Trophoblast cell (in vitro differentiated cells and primary cell): ENCODE measurements at regions not wholly inside any gene's neighbourhood (a gene's known extent, or its start where the extent isn't known, plus 50 kb on each side); places are given as distances from the start of the nearest gene placed in this dataset.

Experiments used
- DNase-seq, 2 donors: peaks; one replicate each; pipeline ENCODE4 v3.0.0-alpha.2; 2016
- H2AFZ ChIP-seq: 2 replicates; pipeline ENCODE4 v1.6.1; 2013; ENCODE audit warnings: low read length, moderate library complexity, mild to moderate bottlenecking; ENCODE audit not compliant: insufficient read depth, poor library complexity
- H2AK5ac ChIP-seq: 2 replicates; pipeline ENCODE4 v1.6.1; 2013; ENCODE audit warnings: mild to moderate bottlenecking, low read length
- H2BK120ac ChIP-seq: 2 replicates; pipeline ENCODE4 v1.6.1; 2013; ENCODE audit warnings: low read length, mild to moderate bottlenecking, moderate library complexity; ENCODE audit not compliant: insufficient read depth, poor library complexity
- H2BK12ac ChIP-seq: 2 replicates; pipeline ENCODE4 v1.6.1; 2013; ENCODE audit warnings: mild to moderate bottlenecking, low read length, moderate library complexity
- H2BK5ac ChIP-seq: 2 replicates; pipeline ENCODE4 v1.6.1; 2013; ENCODE audit warnings: low read length, low read depth, moderate library complexity, mild to moderate bottlenecking; ENCODE audit not compliant: poor library complexity
- H3K14ac ChIP-seq: 2 replicates; pipeline ENCODE4 v1.6.1; 2013; ENCODE audit warnings: mild to moderate bottlenecking, low read length
- H3K18ac ChIP-seq: 2 replicates; pipeline ENCODE4 v1.6.1; 2013; ENCODE audit warnings: mild to moderate bottlenecking, low read length
- H3K23ac ChIP-seq: 2 replicates; pipeline ENCODE4 v1.6.1; 2013; ENCODE audit warnings: low read length
- H3K27ac ChIP-seq: 2 replicates; pipeline ENCODE4 v1.5.1; 2013; ENCODE audit warnings: low read depth, mild to moderate bottlenecking, inconsistent platforms, low read length, moderate library complexity
- H3K27me3 ChIP-seq: 2 replicates; pipeline ENCODE4 v1.6.1; 2013; ENCODE audit warnings: inconsistent platforms, mild to moderate bottlenecking, low read length, moderate library complexity; ENCODE audit not compliant: insufficient read depth
- H3K36me3 ChIP-seq, 2 experiments: 1 replicate in 1 of 2; 2 replicates in 1 of 2; pipeline ENCODE4 v1.6.1; 2013; ENCODE audit warnings: low read length in 2 of 2, mild to moderate bottlenecking in 2 of 2, moderate library complexity in 1 of 2; ENCODE audit not compliant: insufficient read depth in 2 of 2, control insufficient read depth in 1 of 2
- H3K4ac ChIP-seq: 2 replicates; pipeline ENCODE4 v1.6.1; 2013; ENCODE audit warnings: low read depth, mild to moderate bottlenecking, low read length, moderate library complexity
- H3K4me1 ChIP-seq, 2 experiments: 1 replicate in 1 of 2; 2 replicates in 1 of 2; pipeline ENCODE4 v1.6.1; 2013; ENCODE audit warnings: low read length in 2 of 2, mild to moderate bottlenecking in 2 of 2, moderate library complexity in 1 of 2; ENCODE audit not compliant: insufficient read depth in 2 of 2, control insufficient read depth in 1 of 2
- H3K4me2 ChIP-seq: 2 replicates; pipeline ENCODE4 v1.6.1; 2013; ENCODE audit warnings: inconsistent platforms, mild to moderate bottlenecking, low read length, moderate library complexity
- H3K4me3 ChIP-seq: 2 replicates; pipeline ENCODE4 v1.5.1; 2013; ENCODE audit warnings: mild to moderate bottlenecking, low read depth, low read length, inconsistent platforms
- H3K79me1 ChIP-seq: one replicate; pipeline ENCODE4 v1.6.1; 2013; ENCODE audit warnings: low read length
- H3K79me2 ChIP-seq: 2 replicates; pipeline ENCODE4 v1.6.1; 2013; ENCODE audit warnings: low read length, mild to moderate bottlenecking; ENCODE audit not compliant: control insufficient read depth, insufficient read depth, poor library complexity
- H3K9ac ChIP-seq: 2 replicates; pipeline ENCODE4 v1.6.1; 2013; ENCODE audit warnings: mild to moderate bottlenecking, low read length
- H3K9me3 ChIP-seq: 2 replicates; pipeline ENCODE4 v1.6.1; 2013; ENCODE audit warnings: low read depth, mild to moderate bottlenecking, control low read depth, inconsistent platforms, low read length; ENCODE audit not compliant: insufficient read depth
- H4K12ac ChIP-seq: 2 replicates; pipeline ENCODE4 v1.6.1; 2013; ENCODE audit warnings: low read depth, mild to moderate bottlenecking, low read length, moderate library complexity
- H4K8ac ChIP-seq: 2 replicates; pipeline ENCODE4 v1.6.1; 2013; ENCODE audit warnings: low read depth, mild to moderate bottlenecking, low read length, moderate library complexity
- H4K91ac ChIP-seq: one replicate; pipeline ENCODE4 v1.6.1; 2013; ENCODE audit warnings: low read depth, mild to moderate bottlenecking, low read length, moderate library complexity
- WGBS: extraction: QIAGEN DNeasy Blood & Tissue Kit; methylation state at CpG from one replicate; pipeline ENCODE4 v1.1.7; 2013; ENCODE audit warnings: missing lambda C conversion rate; ENCODE audit not compliant: insufficient read length, insufficient coverage; ENCODE audit errors: extremely low coverage; 5-methylcytosine and 5-hydroxymethylcytosine counted together

GRCh38 chr9:81388831-81389230, 300.5 kb downstream of the TLE1 start:
- Histone ChIP-seq H3K18ac (no peak overlapping the region), H3K4ac (peak overlapping the region; percentile 21), H3K79me2 (peaks cover 4% of the 10 kb centered on the region), H3K27ac (peak overlapping the region; percentile 84), H3K9me3 (peaks cover 1% of the 10 kb centered on the region), H3K14ac (peak overlapping the region; percentile 60), H3K36me3 (no peaks in the 10 kb centered on the region), H3K27me3 (no peaks in the 10 kb centered on the region), H3K23ac (no peak overlapping the region), H3K4me1 (peaks cover 22 to 28% of the 10 kb centered on the region in 2 experiments), H4K91ac (peak overlapping the region; percentile 71), H2AFZ (no peak overlapping the region), H2BK12ac (peak overlapping the region; percentile 72), H3K4me2 (no peak overlapping the region), H4K8ac (peak overlapping the region; percentile 85), H3K9ac (no peak overlapping the region), H2AK5ac (no peak overlapping the region), H2BK120ac (peak overlapping the region; percentile 59), H4K12ac (no peak overlapping the region), H3K4me3 (no peak overlapping the region), H2BK5ac (peak overlapping the region; percentile 77), H3K79me1 (peaks cover 34% of the 10 kb centered on the region)
- DNase-seq, result no peak
- no CpG with 5 or more reads among the region's 1 CpG for WGBS

- WGBS, result no CpG with 5 or more reads among the region's 8 CpGs
- Histone ChIP-seq H3K79me2 (peaks cover 4% of the 10 kb centered on the region), H3K4me3 (no peak overlapping the region), H2BK120ac (peak overlapping the region; percentile 74), H4K12ac (no peak overlapping the region), H2BK12ac (peak overlapping the region; percentile 90), H3K27me3 (no peaks in the 10 kb centered on the region), H3K27ac (no peak overlapping the region), H2AK5ac (peak overlapping the region; percentile 82), H3K23ac (no peak overlapping the region), H3K4ac (no peak overlapping the region), H3K18ac (no peak overlapping the region), H3K36me3 (no peaks in the 10 kb centered on the region), H3K79me1 (peaks cover 34% of the 10 kb centered on the region), H3K4me2 (no peak overlapping the region), H2BK5ac (peak overlapping the region; percentile 27), H4K91ac (no peak overlapping the region), H2AFZ (no peak overlapping the region), H3K9me3 (peaks cover 1% of the 10 kb centered on the region), H3K14ac (no peak overlapping the region), H4K8ac (no peak overlapping the region), H3K4me1 (peaks cover 22 to 28% of the 10 kb centered on the region in 2 experiments), H3K9ac (no peak overlapping the region)
- DNase-seq, result no peak
Measured at GRCh38 chr9:81387360-81388106, 301.8 kb downstream of the TLE1 start.

- no peak overlapping the region for H2BK120ac ChIP-seq
- WGBS, result no CpG with 5 or more reads among the region's 3 CpGs
- no peak overlapping the region for H3K4me3 ChIP-seq
- no peak overlapping the region for H3K14ac ChIP-seq
- DNase-seq, result peak; percentile 85 to 89
- no peaks in the 10 kb centered on the region for H3K36me3 ChIP-seq
- H3K9me3 ChIP-seq, result no peaks in the 10 kb centered on the region
- peaks cover 20% of the 10 kb centered on the region for H3K79me1 ChIP-seq
- H2AFZ ChIP-seq, result no peak overlapping the region
- H3K27ac ChIP-seq, result no peak overlapping the region
- no peak overlapping the region for H4K91ac ChIP-seq
- H3K18ac ChIP-seq, result no peak overlapping the region
- H3K4me2 ChIP-seq, result no peak overlapping the region
- H3K9ac ChIP-seq, result no peak overlapping the region
- H3K79me2 ChIP-seq, result peaks cover 1% of the 10 kb centered on the region
- H4K8ac ChIP-seq, result no peak overlapping the region
- H3K27me3 ChIP-seq, result no peaks in the 10 kb centered on the region
- no peak overlapping the region for H2AK5ac ChIP-seq
- H2BK5ac ChIP-seq, result no peak overlapping the region
- no peak overlapping the region for H4K12ac ChIP-seq
- no peak overlapping the region for H2BK12ac ChIP-seq
- H3K4me1 ChIP-seq, result peaks cover 10 to 17% of the 10 kb centered on the region in 2 experiments
- H3K23ac ChIP-seq, result no peak overlapping the region
- H3K4ac ChIP-seq, result no peak overlapping the region
Measured at GRCh38 chr9:81384911-81385310, 304.4 kb downstream of the TLE1 start.

- no peak overlapping the region for H3K18ac ChIP-seq
- no peak overlapping the region for H4K8ac ChIP-seq
- no peak overlapping the region for H3K27ac ChIP-seq
- peaks cover 9% of the 10 kb centered on the region for H3K79me1 ChIP-seq
- no peaks in the 10 kb centered on the region for H3K27me3 ChIP-seq
- H3K4ac ChIP-seq, result no peak overlapping the region
- H3K9me3 ChIP-seq, result no peaks in the 10 kb centered on the region
- no peak overlapping the region for H3K14ac ChIP-seq
- no peaks in the 10 kb centered on the region for H3K36me3 ChIP-seq
- H3K4me2 ChIP-seq, result no peak overlapping the region
- peak overlapping the region; percentile 2 for H2BK12ac ChIP-seq
- H4K12ac ChIP-seq, result no peak overlapping the region
- no peak overlapping the region for H3K4me3 ChIP-seq
- no peak overlapping the region for H4K91ac ChIP-seq
- H2BK5ac ChIP-seq, result peak overlapping the region; percentile 46
- DNase-seq, result peak; percentile 92
- H3K9ac ChIP-seq, result no peak overlapping the region
- H3K79me2 ChIP-seq, result no peaks in the 10 kb centered on the region
- no peak overlapping the region for H2BK120ac ChIP-seq
- no peak overlapping the region for H2AFZ ChIP-seq
- H3K23ac ChIP-seq, result no peak overlapping the region
- H2AK5ac ChIP-seq, result no peak overlapping the region
- peaks cover 8 to 10% of the 10 kb centered on the region in 2 experiments for H3K4me1 ChIP-seq
Measured at GRCh38 chr9:81382281-81382680, 307.1 kb downstream of the TLE1 start.
